ENCODE measurements at regions not wholly inside any gene's neighbourhood (a gene's known extent, or its start where the extent isn't known, plus 50 kb on each side); places are given as distances from the start of the nearest gene placed in this dataset.

- no peak for DNase-seq
- intact Hi-C loops (cut with DNase I): no loop called here
- Histone ChIP-seq H3K27me3 (no peaks in the 10 kb centered on the region), H3K9me3 (no peaks in the 10 kb centered on the region), H3K4me1 (no peaks in the 10 kb centered on the region), H3K36me3 (no peaks in the 10 kb centered on the region), H3K4me3 (no peak overlapping the region), H3K27ac (no peak overlapping the region)
- ATAC-seq: no peak
- TF ChIP-seq CTCF (IDR thresholded peaks at IDR 0.05): no peak
These were observed 64.0 kb upstream of the CERS6 start for GRCh38 chr2:168392024-168392423.

- no peak for DNase-seq
- TF ChIP-seq CTCF (IDR thresholded peaks at IDR 0.05): no peak
- H3K27me3 ChIP-seq: no peaks in the 10 kb centered on the region
- no peak overlapping the region for H3K4me3 ChIP-seq
- H3K36me3 ChIP-seq: no peaks in the 10 kb centered on the region
- no peak for ATAC-seq
- intact Hi-C loops (cut with DNase I): no loop called here
- H3K27ac ChIP-seq: no peak overlapping the region
- no peaks in the 10 kb centered on the region for H3K4me1 ChIP-seq
- no peaks in the 10 kb centered on the region for H3K9me3 ChIP-seq
These were observed 63.3 kb upstream of the CERS6 start for GRCh38 chr2:168392797-168393196.

DNA sequence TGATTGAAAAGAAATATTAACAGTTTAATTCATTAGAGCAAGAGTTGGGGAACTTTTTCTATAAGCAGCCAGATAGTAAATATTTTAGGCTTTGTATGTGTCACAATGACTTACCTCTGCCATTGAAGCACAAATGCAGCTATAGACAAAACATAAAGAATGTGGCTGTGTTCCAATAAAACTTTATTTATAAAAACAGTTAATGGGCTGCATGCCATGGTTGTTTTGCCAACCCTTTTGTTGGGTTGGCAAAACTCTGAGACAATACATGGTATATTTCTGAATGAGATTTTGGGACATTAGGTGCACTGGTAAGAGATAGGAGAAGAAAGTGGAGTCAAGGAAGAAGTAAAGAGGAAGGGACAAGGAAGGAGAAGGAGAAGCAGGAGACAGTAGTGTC lies 61.8 kb upstream of the CERS6 start:
- Histone ChIP-seq H3K4me1 (no peaks in the 10 kb centered on the region), H3K36me3 (no peaks in the 10 kb centered on the region), H3K27ac (no peak overlapping the region), H3K4me3 (no peak overlapping the region), H3K9me3 (no peaks in the 10 kb centered on the region), H3K27me3 (no peaks in the 10 kb centered on the region)
- intact Hi-C loops (cut with DNase I): no loop called here
- DNase-seq: no peak
- no peak for TF ChIP-seq CTCF (IDR thresholded peaks at IDR 0.05)
- no peak for ATAC-seq

- H3K36me3 ChIP-seq: no peaks in the 10 kb centered on the region
- ATAC-seq: no peak
- no peak for DNase-seq
- H3K9me3 ChIP-seq: no peaks in the 10 kb centered on the region
- intact Hi-C loops (cut with DNase I): no loop called here
- TF ChIP-seq CTCF (IDR thresholded peaks at IDR 0.05): no peak
- no peaks in the 10 kb centered on the region for H3K4me1 ChIP-seq
- no peaks in the 10 kb centered on the region for H3K27me3 ChIP-seq
- no peak overlapping the region for H3K4me3 ChIP-seq
- H3K27ac ChIP-seq: no peak overlapping the region
These were observed 59.9 kb upstream of the CERS6 start for GRCh38 chr2:168396131-168396530.

DNA sequence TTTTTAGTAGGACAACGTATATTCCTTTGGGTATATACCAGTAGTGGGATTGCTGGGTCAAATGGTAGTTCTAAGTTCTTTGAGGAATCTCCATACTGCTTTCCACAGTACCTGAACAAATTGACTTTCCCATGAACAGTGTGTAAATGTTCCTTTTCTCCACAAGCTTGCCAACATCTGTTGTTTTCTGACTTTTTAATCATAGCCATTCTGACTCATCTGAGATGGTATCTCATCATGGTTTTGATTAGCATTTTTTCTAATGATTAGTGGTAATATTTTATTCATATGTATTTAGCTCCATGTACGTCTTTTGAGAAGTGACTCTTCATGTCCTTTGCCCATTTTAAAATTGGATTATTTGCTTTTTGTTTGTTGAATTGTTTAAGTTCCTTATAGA lies 58.4 kb upstream of the CERS6 start:
- ATAC-seq: no peak
- DNase-seq: no peak
- H3K4me1 ChIP-seq: no peaks in the 10 kb centered on the region
- no peak overlapping the region for H3K4me3 ChIP-seq
- intact Hi-C loops (cut with DNase I): no loop called here
- H3K36me3 ChIP-seq: no peaks in the 10 kb centered on the region
- H3K9me3 ChIP-seq: no peaks in the 10 kb centered on the region
- TF ChIP-seq CTCF (IDR thresholded peaks at IDR 0.05): no peak
- no peak overlapping the region for H3K27ac ChIP-seq
- H3K27me3 ChIP-seq: no peaks in the 10 kb centered on the region

GRCh38 chr2:168401048-168401556 lies 55.0 kb upstream of the CERS6 start:
- DNase-seq (no peak), ATAC-seq (no peak)
- no peak overlapping the region for H3K4me3 ChIP-seq
- TF ChIP-seq CTCF (IDR thresholded peaks at IDR 0.05): no peak
- no peaks in the 10 kb centered on the region for H3K9me3 ChIP-seq
- intact Hi-C loops (cut with DNase I): no loop called here
- H3K27me3 ChIP-seq: no peaks in the 10 kb centered on the region
- H3K36me3 ChIP-seq: no peaks in the 10 kb centered on the region
- H3K4me1 ChIP-seq: no peaks in the 10 kb centered on the region
- no peak overlapping the region for H3K27ac ChIP-seq

Measured in upper lobe of right lung (tissue), 1 donor.